Heart right ventricle (tissue), 16 donors: ENCODE measurements at regions not wholly inside any gene's neighbourhood (a gene's known extent, or its start where the extent isn't known, plus 50 kb on each side); places are given as distances from the start of the nearest gene placed in this dataset.

Experiments
- ATAC-seq, 8 donors: fragments of 200-7000 bp; cut with Tn5 transposase; one replicate each; pipeline ENCODE4 v1.9.1; 2020; ENCODE audit warnings: mild to moderate bottlenecking in 8 of 8, moderate library complexity in 8 of 8, moderate number of reproducible peaks in 1 of 8
- DNase-seq, 2 donors: peaks; one replicate each; pipeline ENCODE4 v3.0.0-alpha.2; 2020
- H3K27ac ChIP-seq, 10 donors: fragments of 200-600 bp; sonication (generic) in 2 of 10; one replicate each; pipeline versions ENCODE4 v1.5.0 to v1.8.0; 2020 to 2022; ENCODE audit warnings: mild to moderate bottlenecking in 3 of 10
- H3K27me3 ChIP-seq, 7 donors: fragments of 200-600 bp; one replicate each; pipeline ENCODE4 v1.8.0; 2021 to 2022; ENCODE audit warnings: mild to moderate bottlenecking in 2 of 7
- H3K36me3 ChIP-seq, 9 donors: fragments of 200-600 bp; sonication (generic) in 1 of 9; one replicate each; pipeline versions ENCODE4 v1.5.0 to v1.8.0; 2020 to 2022; ENCODE audit warnings: mild to moderate bottlenecking in 2 of 9
- H3K4me1 ChIP-seq, 9 donors: fragments of 200-600 bp; sonication (generic) in 1 of 9; one replicate each; pipeline versions ENCODE4 v1.5.0 to v1.8.0; 2020 to 2022; ENCODE audit warnings: mild to moderate bottlenecking in 4 of 9
- H3K4me3 ChIP-seq, 10 donors: fragments of 200-600 bp; sonication (generic) in 2 of 10; one replicate each; pipeline versions ENCODE4 v1.5.0 to v1.8.0; 2020 to 2022; ENCODE audit warnings: mild to moderate bottlenecking in 7 of 10, moderate library complexity in 2 of 10
- H3K9me3 ChIP-seq, 11 donors: fragments of 200-600 bp in 10 of 11; sonication (generic) in 2 of 11; one replicate each; pipeline versions ENCODE4 v1.5.0 to v1.8.0; 2013 to 2022; ENCODE audit warnings: mild to moderate bottlenecking in 2 of 11, control low read depth in 1 of 11, moderate library complexity in 1 of 11
- WGBS, 2 donors: extraction: QIAGEN DNeasy Blood & Tissue Kit; methylation state at CpG; one replicate each; pipeline ENCODE4 v1.1.7; 2013; ENCODE audit warnings: inconsistent platforms in 1 of 2; 5-methylcytosine and 5-hydroxymethylcytosine counted together
- intact Hi-C, 10 donors: fragments of 100-400 bp; cut with DNase I; formaldehyde crosslinking; loops; one replicate each; pipeline versions ENCODE4 v1.11.1 to v1.14.2; 2022
- TF ChIP-seq, protein P1 (sequence below), 9 donors: fragments of 200-600 bp; sonication (generic) in 2 of 9; IDR thresholded peaks; one replicate each; pipeline versions ENCODE4 v1.5.0 to v1.8.0; 2021 to 2022; ENCODE audit warnings: antibody characterized with exemption in 9 of 9, mild to moderate bottlenecking in 5 of 9, moderate library complexity in 1 of 9
- donor health status: Arrhythmogenic right ventricular cardiomyopathy.
- donor health status: ischemic (EF 13 %, LVEDD 7.1; RV severe dilation, severe dysfunction).
- donor health status: healthy with polysubstance abuse.
- donor health status: DM: no; HTN: yes; CAD: no.
- donor health status: DM: no; HTN: no; CAD: no.
- donor health status: ischemic (EF 25% LVEDD 6.9; RV normal size, moderate dysfunction).
- donor health status: ischemic (EF 25% LVEDD 5.7; RV mildly dilated, moderate dysfunction).
- donor health status: healthy.
- donor health status: DM: yes; HTN: yes; CAD: no.
- donor health status: Ischemic cardiomyopathy.
- donor health status: ischemic (EF 35%, LVEDD 5.7; RV mildly dilated, moderate dysfunction).
- donor health status: nonischemic (EF 11% LVEDD 7.7; RV severe dilation, severe dysfunction).
- donor health status: DM: yes; HTN: yes; CAD: no.
- donor health status: PGD.
- donor health status: ischemic (EF 29% LVEDD 5.4; RV normal size, mild dysfunction).
- donor health status: nonischemic (EF 23%, LVEDD 6.1; RV moderate dilation, normal function).

DNA sequence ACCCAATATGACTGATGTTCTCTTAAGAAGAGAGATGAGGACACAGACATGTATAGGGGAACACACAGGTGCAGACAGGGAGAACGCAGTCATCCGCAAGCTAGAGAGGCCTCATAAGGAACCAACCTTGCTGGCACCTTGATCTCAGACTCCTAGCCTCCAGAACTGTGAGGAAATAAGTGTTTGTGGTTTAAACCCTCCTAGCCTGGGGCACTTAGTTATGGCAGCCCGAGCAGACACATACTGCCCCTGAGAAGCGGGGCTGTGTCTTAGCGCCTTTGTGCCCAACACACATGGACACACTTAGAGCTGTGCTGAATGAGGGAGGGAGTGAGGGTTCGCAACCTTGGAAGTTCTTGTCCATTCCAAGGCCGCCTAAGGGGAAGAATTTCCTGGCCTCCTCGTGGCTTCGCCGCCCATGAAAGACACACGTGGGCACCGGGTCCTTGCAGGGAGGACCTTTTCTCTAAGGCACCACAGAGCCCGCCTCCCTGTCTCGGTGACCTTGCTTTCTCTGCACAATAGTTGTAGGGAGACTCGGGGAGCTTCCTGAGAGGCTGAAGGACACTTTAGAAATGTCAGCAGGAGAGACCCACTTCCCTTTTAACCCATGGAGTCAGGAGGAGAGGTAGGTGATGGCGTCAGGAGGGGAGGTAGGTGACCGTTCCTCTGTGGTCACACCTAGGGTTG lies 224.5 kb upstream of the HDAC4 start:
- 90 to 94% methylated on average over 17 of the region's 17 CpGs for WGBS, 2 donors
- Histone ChIP-seq H3K36me3 (no peaks in the 10 kb centered on the region), H3K27me3 (peaks cover 0 to 22% (median 7%) of the 10 kb centered on the region in 7 donors), H3K4me3 (no peak overlapping the region), H3K4me1 (peaks cover 0 to 4% (median 0%) of the 10 kb centered on the region in 9 donors), H3K9me3 (no peaks in the 10 kb centered on the region), H3K27ac (no peak overlapping the region)
- intact Hi-C loops = loop anchor here in 1 of 10 donors (2.0 kb wide), 1 partner anchor 40 kb away; no protein-coding TSS in a partner anchor
- ATAC-seq = no peak
- no peak for DNase-seq
- TF ChIP-seq, protein P1, sequence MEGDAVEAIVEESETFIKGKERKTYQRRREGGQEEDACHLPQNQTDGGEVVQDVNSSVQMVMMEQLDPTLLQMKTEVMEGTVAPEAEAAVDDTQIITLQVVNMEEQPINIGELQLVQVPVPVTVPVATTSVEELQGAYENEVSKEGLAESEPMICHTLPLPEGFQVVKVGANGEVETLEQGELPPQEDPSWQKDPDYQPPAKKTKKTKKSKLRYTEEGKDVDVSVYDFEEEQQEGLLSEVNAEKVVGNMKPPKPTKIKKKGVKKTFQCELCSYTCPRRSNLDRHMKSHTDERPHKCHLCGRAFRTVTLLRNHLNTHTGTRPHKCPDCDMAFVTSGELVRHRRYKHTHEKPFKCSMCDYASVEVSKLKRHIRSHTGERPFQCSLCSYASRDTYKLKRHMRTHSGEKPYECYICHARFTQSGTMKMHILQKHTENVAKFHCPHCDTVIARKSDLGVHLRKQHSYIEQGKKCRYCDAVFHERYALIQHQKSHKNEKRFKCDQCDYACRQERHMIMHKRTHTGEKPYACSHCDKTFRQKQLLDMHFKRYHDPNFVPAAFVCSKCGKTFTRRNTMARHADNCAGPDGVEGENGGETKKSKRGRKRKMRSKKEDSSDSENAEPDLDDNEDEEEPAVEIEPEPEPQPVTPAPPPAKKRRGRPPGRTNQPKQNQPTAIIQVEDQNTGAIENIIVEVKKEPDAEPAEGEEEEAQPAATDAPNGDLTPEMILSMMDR (IDR thresholded peaks at IDR 0.05) = no peak

DNA sequence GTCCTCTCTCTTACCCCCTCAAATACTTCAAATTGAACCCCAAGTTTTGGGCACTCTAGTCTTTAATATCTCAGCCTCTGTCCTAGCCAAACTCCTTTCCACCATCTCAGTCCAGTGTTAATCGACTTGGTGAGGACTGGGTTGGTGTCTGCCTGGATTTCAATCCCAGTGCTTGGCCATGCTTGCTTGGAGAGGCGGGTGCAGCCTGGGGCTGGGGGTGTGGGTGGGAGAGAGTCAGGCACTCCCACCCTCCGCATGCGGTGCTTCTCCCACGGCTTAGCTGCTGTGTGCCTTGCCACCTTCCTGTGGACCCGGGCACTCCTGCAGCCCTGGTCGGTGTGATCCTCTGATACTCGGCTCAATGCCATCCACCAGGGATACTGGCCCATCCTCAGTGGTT lies 220.8 kb upstream of the HDAC4 start:
- intact Hi-C loops = no loop called here
- Histone ChIP-seq H3K36me3 (no peaks in the 10 kb centered on the region), H3K27ac (no peak overlapping the region), H3K4me3 (no peak overlapping the region), H3K27me3 (peaks cover 0 to 14% (median 3%) of the 10 kb centered on the region in 7 donors), H3K9me3 (peaks cover 0 to 26% (median 12%) of the 10 kb centered on the region in 11 donors), H3K4me1 (no peaks in the 10 kb centered on the region)
- TF ChIP-seq, protein P1 (IDR thresholded peaks at IDR 0.05) = no peak
- 90% methylated on average over 8 of the region's 8 CpGs for WGBS, 2 donors
- no peak for DNase-seq
- ATAC-seq = no peak

DNA sequence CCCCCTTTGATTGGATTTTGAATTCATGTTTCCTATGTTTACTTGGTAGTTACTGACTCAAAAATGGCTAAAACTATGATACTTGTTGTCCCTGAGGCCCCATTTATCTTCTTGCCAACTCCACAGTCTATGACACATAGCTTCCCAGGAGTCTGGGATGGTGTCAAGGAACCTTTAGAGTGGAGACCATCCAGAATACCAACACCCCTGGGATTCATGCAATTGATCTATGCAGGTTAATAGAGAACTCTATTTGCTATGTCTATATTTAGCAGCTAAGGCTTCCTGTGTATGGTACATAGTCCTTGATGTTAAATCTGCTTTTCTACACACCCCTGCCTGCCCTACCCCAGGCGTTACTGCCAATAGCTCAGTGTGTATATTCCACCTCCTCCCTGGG lies 218.5 kb upstream of the HDAC4 start:
- ATAC-seq (no peak), DNase-seq (no peak)
- H3K27me3 ChIP-seq = peaks cover 0 to 8% (median 0%) of the 10 kb centered on the region in 7 donors
- no peaks in the 10 kb centered on the region for H3K36me3 ChIP-seq
- H3K4me3 ChIP-seq = no peak overlapping the region
- peaks cover 0 to 37% (median 15%) of the 10 kb centered on the region in 11 donors for H3K9me3 ChIP-seq
- intact Hi-C loops = no loop called here
- H3K4me1 ChIP-seq = no peaks in the 10 kb centered on the region
- H3K27ac ChIP-seq = no peak overlapping the region
- TF ChIP-seq, protein P1 (IDR thresholded peaks at IDR 0.05) = no peak
- WGBS, 2 donors = 81 to 89% methylated on average over 1 of the region's 1 CpG

DNA sequence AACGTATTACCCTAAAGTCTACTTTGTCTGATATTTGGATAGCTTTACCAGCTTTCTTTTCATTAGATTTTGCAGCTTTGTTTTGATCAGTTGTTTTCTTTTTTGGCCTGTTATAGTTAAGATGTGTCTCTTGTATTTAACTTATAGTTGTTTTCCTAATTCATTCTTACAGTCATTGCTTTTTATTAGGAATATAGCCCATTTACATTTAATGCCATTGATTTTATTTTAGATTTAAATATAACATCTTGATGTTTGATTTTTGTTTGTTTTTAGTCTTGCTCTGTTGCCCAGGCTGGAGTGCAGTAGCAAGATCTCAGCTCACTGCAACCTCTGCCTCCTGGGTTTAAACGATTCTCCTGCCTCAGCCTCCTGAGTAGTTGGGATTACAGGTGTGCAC lies 215.9 kb upstream of the HDAC4 start:
- no peaks in the 10 kb centered on the region for H3K4me1 ChIP-seq
- H3K4me3 ChIP-seq = no peak overlapping the region
- no peaks in the 10 kb centered on the region for H3K36me3 ChIP-seq
- ATAC-seq (no peak), DNase-seq (no peak)
- H3K27ac ChIP-seq = no peak overlapping the region
- peaks cover 0 to 9% (median 2%) of the 10 kb centered on the region in 7 donors for H3K27me3 ChIP-seq
- WGBS, 2 donors = 46 to 100% methylated on average over 2 of the region's 2 CpGs
- intact Hi-C loops = no loop called here
- peaks cover 0 to 37% (median 15%) of the 10 kb centered on the region in 11 donors for H3K9me3 ChIP-seq
- TF ChIP-seq, protein P1 (IDR thresholded peaks at IDR 0.05) = no peak
